ENCODE measurements at regions not wholly inside any gene's neighbourhood (a gene's known extent, or its start where the extent isn't known, plus 50 kb on each side); places are given as distances from the start of the nearest gene placed in this dataset.

- DNase-seq (ENCODE audit: low read depth), result peak; percentile 95
These were observed 160.6 kb downstream of the KLF6 start for GRCh38 chr10:3624367-3624766.

GRCh38 chr10:3623746-3624145 is 161.3 kb downstream of the KLF6 start:
- peak; percentile 83 for DNase-seq (ENCODE audit: low read depth)

GRCh38 chr10:3622845-3623621 is 162.0 kb downstream of the KLF6 start:
- DNase-seq (ENCODE audit: low read depth), result peak; percentile 73

GRCh38 chr10:3622427-3622826 is 162.6 kb downstream of the KLF6 start:
- peak; percentile 9 for DNase-seq (ENCODE audit: low read depth)

- no peak for DNase-seq (ENCODE audit: low read depth)
These were observed 164.2 kb downstream of the KLF6 start for GRCh38 chr10:3620818-3621217.

- no peak for DNase-seq (ENCODE audit: low read depth)
These were observed 165.8 kb downstream of the KLF6 start for GRCh38 chr10:3619241-3619640.

GRCh38 chr10:3616880-3617279 is 168.1 kb downstream of the KLF6 start:
- no peak for DNase-seq (ENCODE audit: low read depth)

GRCh38 chr10:3613318-3613717 is 171.7 kb downstream of the KLF6 start:
- DNase-seq (ENCODE audit: low read depth), result no peak

GRCh38 chr10:3612183-3613001 is 172.6 kb downstream of the KLF6 start:
- DNase-seq (ENCODE audit: low read depth), result no peak

- DNase-seq (ENCODE audit: low read depth), result no peak
These were observed 178.7 kb downstream of the KLF6 start for GRCh38 chr10:3606309-3606708.

GRCh38 chr10:3605882-3606281 is 179.1 kb downstream of the KLF6 start:
- DNase-seq (ENCODE audit: low read depth), result peak; percentile 15

GRCh38 chr10:3595736-3596135 is 189.3 kb downstream of the KLF6 start:
- no peak for DNase-seq (ENCODE audit: low read depth)

GRCh38 chr10:3593611-3594010 is 191.4 kb downstream of the KLF6 start:
- no peak for DNase-seq (ENCODE audit: low read depth)

- DNase-seq (ENCODE audit: low read depth), result no peak
These were observed 192.6 kb downstream of the KLF6 start for GRCh38 chr10:3592424-3592823.

GRCh38 chr10:3588816-3589215 is 196.2 kb downstream of the KLF6 start:
- no peak for DNase-seq (ENCODE audit: low read depth)

GRCh38 chr10:3588346-3588745 is 196.7 kb downstream of the KLF6 start:
- no peak for DNase-seq (ENCODE audit: low read depth)

GRCh38 chr10:3584926-3585784 is 199.9 kb downstream of the KLF6 start:
- no peak for DNase-seq (ENCODE audit: low read depth)

GRCh38 chr10:3580565-3580964 is 204.4 kb downstream of the KLF6 start:
- DNase-seq (ENCODE audit: low read depth), result no peak

GRCh38 chr10:3579845-3580244 is 205.2 kb downstream of the KLF6 start:
- no peak for DNase-seq (ENCODE audit: low read depth)

GRCh38 chr10:3578682-3579081 is 206.3 kb downstream of the KLF6 start:
- DNase-seq (ENCODE audit: low read depth), result no peak

- DNase-seq (ENCODE audit: low read depth), result no peak
These were observed 206.8 kb downstream of the KLF6 start for GRCh38 chr10:3578159-3578558.

GRCh38 chr10:3574451-3574850 is 210.6 kb downstream of the KLF6 start:
- DNase-seq (ENCODE audit: low read depth), result no peak
